ENCODE measurements at regions not wholly inside any gene's neighbourhood (a gene's known extent, or its start where the extent isn't known, plus 50 kb on each side); places are given as distances from the start of the nearest gene placed in this dataset.

GRCh38 chr4:181661923-181662322 lies 581.3 kb upstream of the TENM3 start:
- TF ChIP-seq POLR2A (IDR thresholded peaks at IDR 0.05; ENCODE audit: low read length), result no peak
- no peak for DNase-seq

GRCh38 chr4:181662383-181662782 lies 580.8 kb upstream of the TENM3 start:
- no peak for DNase-seq

GRCh38 chr4:181670506-181670905 lies 572.7 kb upstream of the TENM3 start:
- DNase-seq, result no peak
- no peak for TF ChIP-seq GATA1 (IDR thresholded peaks at IDR 0.05; ENCODE audit: low read depth, low read length)
- TF ChIP-seq POLR2A (IDR thresholded peaks at IDR 0.05; ENCODE audit: low read length), result no peak

More at GRCh38 chr4:181662383-181662782, 580.8 kb upstream of the TENM3 start:
- TF ChIP-seq POLR2A (IDR thresholded peaks at IDR 0.05; ENCODE audit: low read length), result no peak
- no peak for TF ChIP-seq GATA1 (IDR thresholded peaks at IDR 0.05; ENCODE audit: low read depth, low read length)

GRCh38 chr4:181671672-181672071 lies 571.5 kb upstream of the TENM3 start:
- no peak for TF ChIP-seq POLR2A (IDR thresholded peaks at IDR 0.05; ENCODE audit: low read length)
- TF ChIP-seq GATA1 (IDR thresholded peaks at IDR 0.05; ENCODE audit: low read depth, low read length), result no peak
- DNase-seq, result no peak

- no peak for TF ChIP-seq POLR2A (IDR thresholded peaks at IDR 0.05; ENCODE audit: low read length)
- TF ChIP-seq GATA1 (IDR thresholded peaks at IDR 0.05; ENCODE audit: low read depth, low read length), result no peak
- no peak for DNase-seq
These were observed 570.5 kb upstream of the TENM3 start for GRCh38 chr4:181672751-181673150.

- DNase-seq, result no peak
- no peak for TF ChIP-seq POLR2A (IDR thresholded peaks at IDR 0.05; ENCODE audit: low read length)
- TF ChIP-seq GATA1 (IDR thresholded peaks at IDR 0.05; ENCODE audit: low read depth, low read length), result no peak
These were observed 568.8 kb upstream of the TENM3 start for GRCh38 chr4:181674315-181674875.

GRCh38 chr4:181676546-181676945 lies 566.7 kb upstream of the TENM3 start:
- DNase-seq, result no peak

GRCh38 chr4:181677201-181677600 lies 566.0 kb upstream of the TENM3 start:
- TF ChIP-seq POLR2A (IDR thresholded peaks at IDR 0.05; ENCODE audit: low read length) (no peak), GATA1 (IDR thresholded peaks at IDR 0.05; ENCODE audit: low read depth, low read length) (no peak)
- no peak for DNase-seq

More at GRCh38 chr4:181676546-181676945, 566.7 kb upstream of the TENM3 start:
- TF ChIP-seq GATA1 (IDR thresholded peaks at IDR 0.05; ENCODE audit: low read depth, low read length) (no peak), POLR2A (IDR thresholded peaks at IDR 0.05; ENCODE audit: low read length) (no peak)

GRCh38 chr4:181677621-181678020 lies 565.6 kb upstream of the TENM3 start:
- DNase-seq, result no peak
- TF ChIP-seq POLR2A (IDR thresholded peaks at IDR 0.05; ENCODE audit: low read length) (no peak), GATA1 (IDR thresholded peaks at IDR 0.05; ENCODE audit: low read depth, low read length) (no peak)

- no peak for DNase-seq
- TF ChIP-seq GATA1 (IDR thresholded peaks at IDR 0.05; ENCODE audit: low read depth, low read length) (no peak), POLR2A (IDR thresholded peaks at IDR 0.05; ENCODE audit: low read length) (no peak)
These were observed 563.4 kb upstream of the TENM3 start for GRCh38 chr4:181679754-181680153.

- TF ChIP-seq POLR2A (IDR thresholded peaks at IDR 0.05; ENCODE audit: low read length), result no peak
These were observed 560.7 kb upstream of the TENM3 start for GRCh38 chr4:181682367-181683047.

GRCh38 chr4:181684310-181684709 lies 558.9 kb upstream of the TENM3 start:
- TF ChIP-seq POLR2A (IDR thresholded peaks at IDR 0.05; ENCODE audit: low read length), result no peak
- no peak for TF ChIP-seq GATA1 (IDR thresholded peaks at IDR 0.05; ENCODE audit: low read depth, low read length)

More at GRCh38 chr4:181682367-181683047, 560.7 kb upstream of the TENM3 start:
- DNase-seq, result no peak

GRCh38 chr4:181685461-181685860 lies 557.7 kb upstream of the TENM3 start:
- TF ChIP-seq GATA1 (IDR thresholded peaks at IDR 0.05; ENCODE audit: low read depth, low read length) (no peak), POLR2A (IDR thresholded peaks at IDR 0.05; ENCODE audit: low read length) (no peak)

More at GRCh38 chr4:181684310-181684709, 558.9 kb upstream of the TENM3 start:
- no peak for DNase-seq

GRCh38 chr4:181685911-181686310 lies 557.3 kb upstream of the TENM3 start:
- no peak for TF ChIP-seq GATA1 (IDR thresholded peaks at IDR 0.05; ENCODE audit: low read depth, low read length)
- no peak for DNase-seq

More at GRCh38 chr4:181685461-181685860, 557.7 kb upstream of the TENM3 start:
- no peak for DNase-seq

GRCh38 chr4:181687116-181687515 lies 556.1 kb upstream of the TENM3 start:
- TF ChIP-seq POLR2A (IDR thresholded peaks at IDR 0.05; ENCODE audit: low read length) (no peak), GATA1 (IDR thresholded peaks at IDR 0.05; ENCODE audit: low read depth, low read length) (no peak)
- no peak for DNase-seq

Measured in erythroblast (primary cell).